GM18868 (cell line): ENCODE measurements at regions not wholly inside any gene's neighbourhood (a gene's known extent, or its start where the extent isn't known, plus 50 kb on each side); places are given as distances from the start of the nearest gene placed in this dataset.

Experiments
- ATAC-seq: cut with Tn5 transposase; IDR thresholded peaks from one replicate; pipeline ENCODE4 v1.9.1; 2021; ENCODE audit warnings: mild to moderate bottlenecking, moderate library complexity; ENCODE audit not compliant: unreplicated experiment

GRCh38 chr18:71798986-71799673 lies 745.0 kb downstream of the CBLN2 start:
- no peak for ATAC-seq

GRCh38 chr18:71797554-71797953 lies 746.6 kb downstream of the CBLN2 start:
- no peak for ATAC-seq

GRCh38 chr18:71784777-71785176 lies 759.4 kb downstream of the CBLN2 start:
- ATAC-seq: peak; percentile 92

GRCh38 chr18:71760541-71760940 lies 783.6 kb downstream of the CBLN2 start:
- no peak for ATAC-seq

- ATAC-seq: no peak
These were observed 789.9 kb downstream of the CBLN2 start for GRCh38 chr18:71754246-71754645.

- ATAC-seq: no peak
These were observed 800.5 kb downstream of the CBLN2 start for GRCh38 chr18:71743634-71744033.

- ATAC-seq: no peak
These were observed 814.5 kb downstream of the CBLN2 start for GRCh38 chr18:71729611-71730010.

GRCh38 chr18:71727909-71728308 lies 816.2 kb downstream of the CBLN2 start:
- no peak for ATAC-seq

GRCh38 chr18:71725256-71725655 lies 818.9 kb downstream of the CBLN2 start:
- no peak for ATAC-seq

GRCh38 chr18:71707985-71708500 lies 836.1 kb downstream of the CBLN2 start:
- ATAC-seq: peak; percentile 58

GRCh38 chr18:71707400-71707799 lies 836.7 kb downstream of the CBLN2 start:
- ATAC-seq: peak; percentile 87

- ATAC-seq: no peak
These were observed 854.6 kb downstream of the CBLN2 start for GRCh38 chr18:71689416-71690160.

GRCh38 chr18:71682591-71682990 lies 861.6 kb downstream of the CBLN2 start:
- no peak for ATAC-seq

GRCh38 chr18:71678144-71678543 lies 866.0 kb downstream of the CBLN2 start:
- no peak for ATAC-seq

- ATAC-seq: no peak
These were observed 870.2 kb downstream of the CBLN2 start for GRCh38 chr18:71673954-71674353.

GRCh38 chr18:71673498-71673897 lies 870.6 kb downstream of the CBLN2 start:
- no peak for ATAC-seq

- ATAC-seq: no peak
These were observed 877.7 kb downstream of the CBLN2 start for GRCh38 chr18:71666481-71666880.

- no peak for ATAC-seq
These were observed 879.0 kb downstream of the CBLN2 start for GRCh38 chr18:71665131-71665530.

- ATAC-seq: no peak
These were observed 900.3 kb downstream of the CBLN2 start for GRCh38 chr18:71643822-71644221.

- no peak for ATAC-seq
These were observed 913.4 kb downstream of the CBLN2 start for GRCh38 chr18:71630696-71631095.

GRCh38 chr18:71625556-71626090 lies 918.5 kb downstream of the CBLN2 start:
- no peak for ATAC-seq

- ATAC-seq: no peak
These were observed 945.8 kb downstream of the CBLN2 start for GRCh38 chr18:71598374-71598773.
